ENCODE measurements at regions not wholly inside any gene's neighbourhood (a gene's known extent, or its start where the extent isn't known, plus 50 kb on each side); places are given as distances from the start of the nearest gene placed in this dataset.
A peak's percentile ranks its signal among the peaks of the same experiment; 100 is the strongest.

DNA sequence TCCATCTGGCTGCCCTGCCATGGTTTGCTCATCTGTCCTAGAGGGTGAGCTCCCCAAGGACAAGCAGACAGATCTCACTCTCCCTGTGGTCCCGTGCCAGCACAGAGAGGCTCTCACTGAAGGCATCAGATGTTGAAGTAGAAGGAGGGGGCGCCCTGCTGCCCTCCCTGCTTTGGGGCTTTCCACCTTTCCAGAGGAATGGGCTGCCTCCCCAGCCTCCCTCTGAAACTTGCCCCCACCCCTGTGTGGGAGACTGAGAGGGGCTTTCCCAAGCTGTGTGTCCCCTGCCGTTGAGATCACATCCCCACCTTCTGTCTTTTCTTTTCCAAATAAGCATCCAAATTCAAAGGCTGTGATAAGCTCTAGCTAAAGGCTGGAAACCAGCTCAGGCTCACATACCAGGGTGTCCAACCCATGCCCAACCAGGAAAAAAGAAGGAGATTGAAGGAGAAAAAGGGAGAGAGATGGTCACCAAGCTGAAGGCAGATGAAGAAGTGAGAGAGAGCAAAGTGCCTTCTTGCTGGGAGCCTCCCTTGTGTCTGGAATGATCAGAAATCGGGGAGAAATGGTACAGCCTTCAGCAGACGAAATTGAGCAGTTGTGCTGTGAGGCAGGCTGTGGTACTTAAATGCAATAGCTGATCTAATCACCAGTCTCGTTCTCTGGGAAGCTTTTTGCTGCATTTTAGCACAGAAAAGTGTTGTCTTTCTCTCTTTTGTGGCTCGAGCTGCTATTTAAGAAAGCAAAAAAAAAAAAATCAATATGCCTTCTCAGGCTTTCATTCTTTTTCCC is 145.9 kb upstream of the LHX1 start:
- 19 to 52% methylated on average over 2 to 3 of the region's 7 CpGs for WGBS, 2 experiments (ENCODE audit: insufficient coverage in 2 of 2)
- Histone ChIP-seq H3K4me3 (ENCODE audit: extremely low read depth, insufficient read depth, low read length, poor library complexity, severe bottlenecking) (no peak overlapping the region), H3K36me3 (ENCODE audit: control insufficient read depth, insufficient read depth, low read length) (no peaks in the 10 kb centered on the region), H3K27ac (ENCODE audit: low read depth, low read length, severe bottlenecking) (no peak overlapping the region), H3K9me3 (ENCODE audit: control insufficient read depth, low read length) (no peaks in the 10 kb centered on the region), H3K4me1 (ENCODE audit: control insufficient read depth, insufficient read depth, low read length, poor library complexity, severe bottlenecking) (peaks cover 4% of the 10 kb centered on the region)

DNA sequence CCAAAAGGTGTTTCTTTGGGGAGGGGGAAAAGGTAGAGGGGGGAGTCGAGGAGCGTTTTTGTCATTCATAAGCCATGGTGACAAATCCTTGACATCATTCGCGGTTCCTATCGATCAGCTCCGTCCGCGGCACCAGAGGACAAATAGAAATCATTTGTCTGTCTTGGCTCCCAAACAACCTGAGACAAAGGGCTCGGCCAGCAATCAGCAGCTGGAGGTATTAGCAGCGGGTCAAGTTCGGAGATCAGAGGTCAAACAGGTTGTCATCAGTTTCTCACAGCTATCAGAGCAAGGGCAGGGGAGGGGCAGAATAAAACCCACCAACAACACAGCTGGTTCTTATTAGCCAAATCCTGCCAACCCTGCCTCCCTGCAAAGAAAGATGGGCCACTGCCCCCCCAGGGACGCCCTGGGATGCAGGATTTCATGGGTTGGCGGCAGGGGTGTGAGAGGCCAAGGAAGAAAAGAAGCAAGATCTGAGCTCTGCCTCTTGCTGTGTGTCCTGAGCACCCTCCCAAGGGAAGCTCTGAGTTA is 145.3 kb upstream of the LHX1 start:
- Histone ChIP-seq H3K9me3 (ENCODE audit: control insufficient read depth, low read length) (no peaks in the 10 kb centered on the region), H3K4me1 (ENCODE audit: control insufficient read depth, insufficient read depth, low read length, poor library complexity, severe bottlenecking) (peaks cover 4% of the 10 kb centered on the region), H3K4me3 (ENCODE audit: extremely low read depth, insufficient read depth, low read length, poor library complexity, severe bottlenecking) (no peak overlapping the region), H3K27ac (ENCODE audit: low read depth, low read length, severe bottlenecking) (no peak overlapping the region), H3K36me3 (ENCODE audit: control insufficient read depth, insufficient read depth, low read length) (no peaks in the 10 kb centered on the region)
- 30 to 32% methylated on average over 12 of the region's 13 CpGs for WGBS, 2 experiments (ENCODE audit: insufficient coverage in 2 of 2)

DNA sequence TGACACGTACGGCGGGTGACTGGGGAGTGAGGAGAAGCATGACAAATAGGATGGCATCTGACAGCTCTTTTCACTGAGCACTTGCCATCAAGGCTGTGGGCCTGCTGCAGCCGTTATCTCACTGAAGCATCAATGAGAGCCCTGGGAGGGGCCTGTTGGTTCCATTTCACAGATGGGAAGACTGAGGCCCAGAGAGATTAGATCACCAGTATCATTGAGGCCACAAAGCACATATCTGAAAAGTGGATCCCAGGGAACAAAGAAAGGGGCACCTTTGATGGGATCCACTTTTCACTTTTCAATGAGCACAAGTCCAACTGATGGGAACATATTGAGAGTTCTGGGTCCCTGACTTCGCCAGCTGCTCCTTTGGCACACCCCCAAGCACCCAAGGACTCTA is 144.4 kb upstream of the LHX1 start:
- Histone ChIP-seq H3K4me1 (ENCODE audit: control insufficient read depth, insufficient read depth, low read length, poor library complexity, severe bottlenecking) (peaks cover 4% of the 10 kb centered on the region), H3K9me3 (ENCODE audit: control insufficient read depth, low read length) (no peaks in the 10 kb centered on the region), H3K36me3 (ENCODE audit: control insufficient read depth, insufficient read depth, low read length) (no peaks in the 10 kb centered on the region), H3K4me3 (ENCODE audit: extremely low read depth, insufficient read depth, low read length, poor library complexity, severe bottlenecking) (no peak overlapping the region), H3K27ac (ENCODE audit: low read depth, low read length, severe bottlenecking) (no peak overlapping the region)
- WGBS, 2 experiments (ENCODE audit: insufficient coverage in 2 of 2), result 92 to 98% methylated on average over 4 of the region's 5 CpGs

DNA sequence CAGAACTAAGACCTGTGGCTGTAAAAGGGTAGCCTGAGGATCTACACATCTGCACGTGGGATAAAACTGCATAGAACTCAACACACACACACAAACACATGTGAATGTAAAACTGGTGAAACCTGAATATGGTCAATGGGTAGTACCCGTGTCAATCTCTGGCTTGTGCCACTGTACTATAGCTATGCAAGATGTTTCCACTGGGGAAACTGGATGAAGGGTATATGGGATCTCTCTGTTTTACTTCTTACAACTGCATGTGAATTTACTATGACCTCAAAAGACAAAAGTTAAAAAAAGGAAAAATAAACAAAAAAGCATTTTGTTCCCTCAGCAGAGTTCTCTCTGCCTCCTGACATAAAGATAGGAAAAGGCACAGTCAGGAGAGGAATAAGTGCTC is 143.3 kb upstream of the LHX1 start:
- Histone ChIP-seq H3K9me3 (ENCODE audit: control insufficient read depth, low read length) (no peaks in the 10 kb centered on the region), H3K4me1 (ENCODE audit: control insufficient read depth, insufficient read depth, low read length, poor library complexity, severe bottlenecking) (no peaks in the 10 kb centered on the region), H3K27ac (ENCODE audit: low read depth, low read length, severe bottlenecking) (no peak overlapping the region), H3K4me3 (ENCODE audit: extremely low read depth, insufficient read depth, low read length, poor library complexity, severe bottlenecking) (no peak overlapping the region), H3K36me3 (ENCODE audit: control insufficient read depth, insufficient read depth, low read length) (no peaks in the 10 kb centered on the region)
- WGBS, 2 experiments (ENCODE audit: insufficient coverage in 2 of 2), result no CpG with 5 or more reads among the region's 2 CpGs

DNA sequence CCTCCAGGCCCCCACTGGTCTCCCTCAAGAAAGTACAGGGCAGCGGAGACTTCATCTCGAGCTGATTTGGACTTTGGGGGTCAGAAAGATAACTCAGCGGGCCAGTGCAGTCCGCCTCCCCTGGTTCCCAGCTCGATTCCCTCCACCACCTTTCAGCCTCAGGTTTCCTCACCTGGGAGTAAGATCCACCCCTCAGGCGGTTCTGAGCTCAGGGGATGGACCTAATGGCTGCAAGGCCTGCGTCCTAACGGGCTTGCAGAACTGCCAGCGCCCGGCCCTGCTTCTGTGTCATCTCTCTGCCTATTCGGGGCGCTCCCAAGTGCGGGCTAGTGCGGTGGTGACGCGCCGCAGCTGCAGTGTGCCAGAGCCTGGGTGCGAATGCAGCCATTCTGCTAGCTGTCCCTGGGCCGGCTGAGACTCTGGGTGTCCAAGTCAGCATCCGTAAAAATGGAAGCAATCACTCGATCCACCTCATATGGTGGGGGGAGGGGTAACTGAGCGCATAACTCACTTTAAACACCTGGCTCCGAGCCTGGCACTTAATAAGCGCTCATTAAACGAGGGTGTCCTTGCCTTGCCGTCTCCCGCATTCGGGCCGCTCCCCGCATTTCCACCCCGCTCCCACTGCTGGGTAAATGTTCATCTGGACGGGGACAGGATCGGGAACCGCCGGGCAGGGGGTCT is 129.6 kb upstream of the LHX1 start:
- Histone ChIP-seq H3K4me1 (ENCODE audit: control insufficient read depth, insufficient read depth, low read length, poor library complexity, severe bottlenecking) (no peaks in the 10 kb centered on the region), H3K27ac (ENCODE audit: low read depth, low read length, severe bottlenecking) (no peak overlapping the region), H3K9me3 (ENCODE audit: control insufficient read depth, low read length) (no peaks in the 10 kb centered on the region), H3K4me3 (ENCODE audit: extremely low read depth, insufficient read depth, low read length, poor library complexity, severe bottlenecking) (peak overlapping the region; percentile 35), H3K36me3 (ENCODE audit: control insufficient read depth, insufficient read depth, low read length) (no peaks in the 10 kb centered on the region)
- WGBS, 2 experiments (ENCODE audit: insufficient coverage in 2 of 2), result 21 to 27% methylated on average over 28 to 33 of the region's 35 CpGs

DNA sequence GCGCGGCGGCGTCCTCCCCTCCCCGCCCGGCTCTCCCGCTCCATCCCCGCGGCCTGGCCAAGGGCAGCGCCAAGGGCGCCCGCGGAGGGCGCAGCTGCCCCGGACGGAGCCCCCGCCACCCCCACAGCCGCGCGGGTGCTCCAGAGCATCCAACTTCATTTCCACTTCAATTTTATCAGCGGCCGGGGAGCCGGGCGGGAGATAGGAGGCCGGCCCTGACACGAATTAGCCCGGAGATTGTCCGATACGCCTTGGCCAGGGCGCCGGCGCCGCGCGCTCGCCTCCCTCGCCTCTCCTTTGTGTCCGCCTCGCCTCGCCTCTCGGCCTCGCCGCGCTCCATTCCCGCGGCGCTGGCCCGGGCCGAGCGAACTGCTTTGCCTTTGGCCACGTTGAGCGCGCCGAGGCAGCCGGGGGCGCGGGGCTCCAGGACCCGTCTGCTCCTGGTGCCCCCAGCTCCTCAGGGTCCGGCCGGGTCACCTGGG is 129.1 kb upstream of the LHX1 start:
- no peaks in the 10 kb centered on the region for H3K4me1 ChIP-seq (ENCODE audit: control insufficient read depth, insufficient read depth, low read length, poor library complexity, severe bottlenecking)
- no peaks in the 10 kb centered on the region for H3K36me3 ChIP-seq (ENCODE audit: control insufficient read depth, insufficient read depth, low read length)
- WGBS, 2 experiments (ENCODE audit: insufficient coverage in 2 of 2), result 0 to 1% methylated on average over 29 to 43 of the region's 60 CpGs
- H3K9me3 ChIP-seq (ENCODE audit: control insufficient read depth, low read length), result no peaks in the 10 kb centered on the region
- H3K4me3 ChIP-seq (ENCODE audit: extremely low read depth, insufficient read depth, low read length, poor library complexity, severe bottlenecking), result peak overlapping the region; percentile 35
- no peak overlapping the region for H3K27ac ChIP-seq (ENCODE audit: low read depth, low read length, severe bottlenecking)

DNA sequence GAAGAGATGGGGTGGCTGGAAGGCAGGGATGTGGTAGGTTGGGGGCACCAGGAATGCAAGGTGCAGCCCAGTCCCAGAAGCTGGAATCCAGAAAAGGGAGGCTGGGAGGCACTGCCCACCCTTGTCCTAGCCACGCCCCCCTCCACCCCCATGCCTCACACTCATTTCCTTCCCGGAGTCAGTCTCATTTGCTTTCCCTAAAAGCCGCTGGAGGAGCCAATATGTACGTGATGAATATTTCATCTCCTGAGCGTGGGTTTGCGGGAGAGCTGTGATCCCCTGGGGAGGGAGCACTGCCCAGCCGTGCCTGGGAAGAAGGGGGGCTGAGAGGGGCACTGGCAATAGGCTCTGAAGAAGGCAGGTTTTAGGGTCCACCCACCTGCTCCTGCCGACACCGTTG is 124.5 kb upstream of the LHX1 start:
- no peak overlapping the region for H3K4me3 ChIP-seq (ENCODE audit: extremely low read depth, insufficient read depth, low read length, poor library complexity, severe bottlenecking)
- H3K36me3 ChIP-seq (ENCODE audit: control insufficient read depth, insufficient read depth, low read length), result no peaks in the 10 kb centered on the region
- H3K27ac ChIP-seq (ENCODE audit: low read depth, low read length, severe bottlenecking), result no peak overlapping the region
- H3K4me1 ChIP-seq (ENCODE audit: control insufficient read depth, insufficient read depth, low read length, poor library complexity, severe bottlenecking), result no peaks in the 10 kb centered on the region
- 25 to 53% methylated on average over 6 to 8 of the region's 9 CpGs for WGBS, 2 experiments (ENCODE audit: insufficient coverage in 2 of 2)
- no peaks in the 10 kb centered on the region for H3K9me3 ChIP-seq (ENCODE audit: control insufficient read depth, low read length)

DNA sequence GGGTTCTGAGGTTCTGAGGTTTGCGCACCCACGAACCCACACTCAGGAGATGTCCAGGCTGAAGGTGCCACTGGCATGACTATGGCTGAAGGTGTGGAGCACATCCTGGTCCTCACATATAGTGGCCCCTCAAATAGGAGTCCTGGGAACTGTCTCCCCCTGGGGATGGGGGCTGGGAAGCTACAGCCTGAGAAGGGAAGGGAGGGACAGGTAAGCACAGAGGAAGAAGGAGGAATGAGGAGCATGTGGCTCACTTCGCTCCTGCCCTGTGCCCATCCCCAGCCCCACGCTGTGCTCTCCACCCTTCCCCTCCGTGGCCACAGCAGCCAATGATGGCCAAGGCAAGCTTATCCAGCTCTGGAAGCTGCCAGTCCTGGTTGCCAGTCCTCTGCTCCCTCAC is 123.9 kb upstream of the LHX1 start:
- H3K36me3 ChIP-seq (ENCODE audit: control insufficient read depth, insufficient read depth, low read length), result no peaks in the 10 kb centered on the region
- WGBS, 2 experiments (ENCODE audit: insufficient coverage in 2 of 2), result 51 to 62% methylated on average over 3 to 4 of the region's 5 CpGs
- no peak overlapping the region for H3K27ac ChIP-seq (ENCODE audit: low read depth, low read length, severe bottlenecking)
- H3K9me3 ChIP-seq (ENCODE audit: control insufficient read depth, low read length), result no peaks in the 10 kb centered on the region
- no peak overlapping the region for H3K4me3 ChIP-seq (ENCODE audit: extremely low read depth, insufficient read depth, low read length, poor library complexity, severe bottlenecking)
- no peaks in the 10 kb centered on the region for H3K4me1 ChIP-seq (ENCODE audit: control insufficient read depth, insufficient read depth, low read length, poor library complexity, severe bottlenecking)

DNA sequence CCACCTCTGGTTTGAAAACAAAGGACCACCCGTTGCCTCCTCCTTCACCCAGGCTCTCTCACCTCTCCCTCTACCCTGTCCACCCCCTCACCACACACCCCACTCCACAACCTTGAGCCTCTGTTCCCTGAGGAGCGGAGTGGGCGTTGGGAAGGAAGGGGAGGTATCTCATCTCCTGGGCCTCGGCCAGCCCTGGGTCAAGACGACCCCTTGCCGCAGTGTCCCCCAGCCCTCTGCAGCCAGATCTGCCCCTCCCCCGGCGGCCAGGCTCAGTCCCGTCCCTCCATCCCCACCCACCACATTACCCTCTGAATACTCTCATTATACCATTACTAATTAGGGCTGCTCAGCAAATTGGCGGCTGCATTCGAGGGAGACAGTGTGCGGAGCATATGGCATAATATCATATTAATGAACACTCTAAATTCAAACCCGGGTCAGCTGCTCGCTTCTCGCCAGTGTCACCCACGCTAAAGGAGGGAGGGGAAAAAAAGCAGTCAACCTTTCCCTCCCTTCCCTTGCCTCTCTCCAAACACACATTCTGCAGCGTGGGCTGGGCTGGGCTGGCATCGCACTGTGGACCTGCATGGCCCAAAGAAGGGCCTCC is 123.2 kb upstream of the LHX1 start:
- no peaks in the 10 kb centered on the region for H3K9me3 ChIP-seq (ENCODE audit: control insufficient read depth, low read length)
- no peak overlapping the region for H3K27ac ChIP-seq (ENCODE audit: low read depth, low read length, severe bottlenecking)
- 59 to 69% methylated on average over 5 to 15 of the region's 18 CpGs for WGBS, 2 experiments (ENCODE audit: insufficient coverage in 2 of 2)
- no peaks in the 10 kb centered on the region for H3K4me1 ChIP-seq (ENCODE audit: control insufficient read depth, insufficient read depth, low read length, poor library complexity, severe bottlenecking)
- H3K4me3 ChIP-seq (ENCODE audit: extremely low read depth, insufficient read depth, low read length, poor library complexity, severe bottlenecking), result no peak overlapping the region
- H3K36me3 ChIP-seq (ENCODE audit: control insufficient read depth, insufficient read depth, low read length), result no peaks in the 10 kb centered on the region

DNA sequence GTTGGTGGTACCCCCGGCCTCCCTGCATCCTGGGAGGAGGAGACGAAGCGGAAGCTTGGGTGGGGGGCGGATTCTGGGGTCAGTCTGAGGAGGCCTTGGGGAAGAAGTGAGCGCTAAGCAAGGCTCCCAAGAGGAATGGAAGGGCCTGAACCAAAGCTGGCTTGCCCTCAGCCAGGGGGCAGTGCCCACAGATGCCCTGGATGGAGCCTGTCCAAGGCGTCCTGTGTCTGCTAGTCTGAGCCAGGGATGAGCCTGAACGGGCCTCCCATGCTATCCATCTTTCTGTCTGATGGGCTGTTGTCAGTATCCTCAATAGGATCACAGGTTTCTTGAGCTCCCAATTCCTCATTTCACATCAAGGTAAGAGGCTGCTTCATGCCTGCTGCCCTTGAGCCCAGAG is 122.3 kb upstream of the LHX1 start:
- H3K36me3 ChIP-seq (ENCODE audit: control insufficient read depth, insufficient read depth, low read length), result no peaks in the 10 kb centered on the region
- no peaks in the 10 kb centered on the region for H3K4me1 ChIP-seq (ENCODE audit: control insufficient read depth, insufficient read depth, low read length, poor library complexity, severe bottlenecking)
- 86 to 87% methylated on average over 4 to 7 of the region's 7 CpGs for WGBS, 2 experiments (ENCODE audit: insufficient coverage in 2 of 2)
- H3K27ac ChIP-seq (ENCODE audit: low read depth, low read length, severe bottlenecking), result no peak overlapping the region
- no peak overlapping the region for H3K4me3 ChIP-seq (ENCODE audit: extremely low read depth, insufficient read depth, low read length, poor library complexity, severe bottlenecking)
- no peaks in the 10 kb centered on the region for H3K9me3 ChIP-seq (ENCODE audit: control insufficient read depth, low read length)
